BJ (cell line): ENCODE measurements at regions not wholly inside any gene's neighbourhood (a gene's known extent, or its start where the extent isn't known, plus 50 kb on each side); places are given as distances from the start of the nearest gene placed in this dataset.

ENCODE experiments used
- CTCF ChIA-PET: fragments of 350-600 bp; formaldehyde crosslinking; extraction: SDS; loops from one replicate; lab custom pipeline; 2021; ENCODE audit warnings: antibody characterized with exemption, inconsistent platforms; lab: Yijun Ruan, JAX
- POLR2A ChIA-PET: fragments of 300-600 bp; sonication (Branson Sonifier 250); formaldehyde crosslinking; extraction: SDS; loops from one replicate; lab custom pipeline; 2021; ENCODE audit warnings: antibody characterized with exemption; lab: Charles Lee
- DNase-seq: peaks from one replicate; pipeline ENCODE4 v3.0.0-alpha.2; 2011; ENCODE audit warnings: low read depth
- H3K27me3 ChIP-seq: 2 replicates; pipeline ENCODE4 v1.6.0; 2011; ENCODE audit warnings: low read length; ENCODE audit not compliant: control insufficient read depth, insufficient read depth
- H3K36me3 ChIP-seq: 2 replicates; pipeline ENCODE4 v1.5.1; 2011; ENCODE audit warnings: low read length; ENCODE audit not compliant: control insufficient read depth, insufficient read depth
- H3K4me3 ChIP-seq: 2 replicates; pipeline ENCODE4 v1.5.1; 2011; ENCODE audit warnings: low read depth, mild to moderate bottlenecking, control low read depth, low read length
- TF ChIP-seq, protein P1 (sequence below): IDR thresholded peaks from 2 replicates; pipeline ENCODE4 v1.5.1; 2011; ENCODE audit warnings: low read depth, mild to moderate bottlenecking, control low read depth, inconsistent platforms, low read length, moderate library complexity; ENCODE audit not compliant: insufficient read depth

DNA sequence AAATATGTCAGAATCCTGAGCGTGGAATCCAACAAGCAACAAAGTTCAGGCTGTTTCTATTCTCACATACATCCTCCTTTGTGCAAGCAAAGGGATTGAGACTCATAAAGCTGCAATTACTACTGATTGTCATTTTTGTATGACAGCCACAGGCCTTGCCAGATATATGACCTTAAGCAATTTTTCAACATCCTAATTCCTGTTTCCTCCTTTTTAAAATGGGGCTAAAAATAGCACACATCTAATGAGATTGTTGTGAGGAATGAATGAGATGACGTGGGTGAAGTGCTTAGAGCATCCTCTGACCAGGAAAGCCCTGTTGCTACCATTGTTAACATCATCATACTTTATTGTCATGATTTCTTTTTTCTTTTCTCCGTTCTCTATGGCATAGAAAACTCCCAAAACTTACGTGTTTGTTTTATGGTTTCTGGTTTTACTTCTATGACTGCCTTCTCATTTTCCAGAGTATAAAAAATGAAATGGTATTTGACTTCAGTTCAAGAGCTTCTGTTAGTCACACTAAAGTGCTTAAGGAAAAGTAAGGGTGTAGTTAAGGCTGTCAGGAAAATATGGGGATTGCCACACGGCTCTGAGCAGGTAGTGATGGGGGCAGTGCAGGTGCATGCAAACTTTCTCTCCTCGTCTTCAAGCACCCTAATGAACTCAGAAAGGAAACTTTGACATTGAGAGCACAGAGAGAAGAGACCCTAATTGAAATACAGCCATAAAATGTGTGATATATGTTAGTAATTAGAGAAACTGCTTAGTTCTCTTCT is 590.6 kb upstream of the NETO1 start:
- H3K27me3 ChIP-seq = no peaks in the 10 kb centered on the region
- no peak overlapping the region for H3K4me3 ChIP-seq
- ChIA-PET POLR2A (interaction anchor here (0.6 kb wide), 1 partner anchor 1339 kb away, joined by 3 read pairs; no protein-coding TSS in a partner anchor), CTCF (no interaction called here)
- TF ChIP-seq, protein P1, sequence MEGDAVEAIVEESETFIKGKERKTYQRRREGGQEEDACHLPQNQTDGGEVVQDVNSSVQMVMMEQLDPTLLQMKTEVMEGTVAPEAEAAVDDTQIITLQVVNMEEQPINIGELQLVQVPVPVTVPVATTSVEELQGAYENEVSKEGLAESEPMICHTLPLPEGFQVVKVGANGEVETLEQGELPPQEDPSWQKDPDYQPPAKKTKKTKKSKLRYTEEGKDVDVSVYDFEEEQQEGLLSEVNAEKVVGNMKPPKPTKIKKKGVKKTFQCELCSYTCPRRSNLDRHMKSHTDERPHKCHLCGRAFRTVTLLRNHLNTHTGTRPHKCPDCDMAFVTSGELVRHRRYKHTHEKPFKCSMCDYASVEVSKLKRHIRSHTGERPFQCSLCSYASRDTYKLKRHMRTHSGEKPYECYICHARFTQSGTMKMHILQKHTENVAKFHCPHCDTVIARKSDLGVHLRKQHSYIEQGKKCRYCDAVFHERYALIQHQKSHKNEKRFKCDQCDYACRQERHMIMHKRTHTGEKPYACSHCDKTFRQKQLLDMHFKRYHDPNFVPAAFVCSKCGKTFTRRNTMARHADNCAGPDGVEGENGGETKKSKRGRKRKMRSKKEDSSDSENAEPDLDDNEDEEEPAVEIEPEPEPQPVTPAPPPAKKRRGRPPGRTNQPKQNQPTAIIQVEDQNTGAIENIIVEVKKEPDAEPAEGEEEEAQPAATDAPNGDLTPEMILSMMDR = no peak
- H3K36me3 ChIP-seq = no peaks in the 10 kb centered on the region
- DNase-seq = no peak

DNA sequence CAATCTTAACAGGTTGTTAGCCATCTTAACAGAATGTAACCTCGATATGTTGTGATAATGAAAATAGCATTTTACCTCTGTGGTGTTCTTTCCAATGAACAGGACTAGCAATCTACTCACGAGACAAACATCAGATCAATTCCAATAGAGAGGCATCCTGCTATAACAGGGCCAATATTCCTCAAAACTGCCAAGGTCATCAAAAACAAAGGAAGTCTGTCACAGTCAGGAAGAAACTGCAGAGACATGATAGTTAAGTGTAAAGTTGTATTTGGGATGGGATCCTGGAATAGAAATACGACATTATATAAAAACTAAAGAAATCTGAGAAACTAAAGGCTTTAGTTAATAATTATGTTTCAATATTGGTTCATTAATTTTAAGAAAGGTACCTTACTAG is 588.9 kb upstream of the NETO1 start:
- no peak for DNase-seq
- Histone ChIP-seq H3K27me3 (no peaks in the 10 kb centered on the region), H3K36me3 (no peaks in the 10 kb centered on the region), H3K4me3 (no peak overlapping the region)
- TF ChIP-seq, protein P1 = no peak
- ChIA-PET POLR2A (no interaction called here), CTCF (no interaction called here)

DNA sequence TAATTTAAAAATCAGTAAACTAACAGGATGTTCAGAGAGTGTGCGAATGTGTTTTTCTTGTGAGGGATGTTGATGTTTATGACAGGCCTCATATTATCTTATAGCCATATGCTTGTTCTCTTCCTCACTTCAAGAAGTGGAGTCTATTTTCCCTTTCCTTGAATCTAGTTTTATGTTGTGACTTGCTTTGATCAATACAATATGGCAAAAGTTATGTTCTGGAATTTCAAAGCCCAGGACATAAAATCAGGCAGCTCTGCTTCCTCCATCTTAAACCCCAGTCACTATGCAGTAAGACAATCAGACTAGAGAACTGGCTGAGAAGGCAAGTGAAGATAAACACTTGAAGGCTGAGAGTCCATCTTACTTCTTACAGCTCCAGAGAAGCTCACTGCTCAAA is 585.1 kb upstream of the NETO1 start:
- no peaks in the 10 kb centered on the region for H3K36me3 ChIP-seq
- no peak for DNase-seq
- CTCF ChIA-PET = interaction anchor here (1.2 kb wide), 1 partner anchor 9 kb away, joined by 4 read pairs; no protein-coding TSS in a partner anchor
- TF ChIP-seq, protein P1 = no peak
- no peak overlapping the region for H3K4me3 ChIP-seq
- POLR2A ChIA-PET = no interaction called here
- no peaks in the 10 kb centered on the region for H3K27me3 ChIP-seq

DNA sequence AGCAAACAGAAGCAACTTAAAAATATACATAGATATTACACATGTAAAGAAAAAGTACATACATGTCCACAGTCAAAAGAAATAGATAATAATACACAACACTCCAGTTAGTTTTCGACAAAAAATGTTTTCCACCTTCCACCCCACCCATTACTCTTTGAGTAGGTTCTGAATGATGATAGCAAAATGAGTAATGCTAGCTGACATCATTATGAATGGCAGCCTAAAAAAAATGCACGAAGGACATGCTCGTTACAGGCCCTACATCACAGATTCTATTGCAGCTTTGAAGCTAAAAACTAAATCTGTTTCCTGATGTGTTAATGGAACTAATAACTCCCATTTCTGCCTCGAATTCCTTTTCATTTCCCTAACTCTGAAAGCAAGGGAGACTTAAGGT is 578.7 kb upstream of the NETO1 start:
- ChIA-PET POLR2A (no interaction called here), CTCF (no interaction called here)
- no peaks in the 10 kb centered on the region for H3K27me3 ChIP-seq
- no peaks in the 10 kb centered on the region for H3K36me3 ChIP-seq
- DNase-seq = no peak
- no peak overlapping the region for H3K4me3 ChIP-seq
- TF ChIP-seq, protein P1 = no peak

DNA sequence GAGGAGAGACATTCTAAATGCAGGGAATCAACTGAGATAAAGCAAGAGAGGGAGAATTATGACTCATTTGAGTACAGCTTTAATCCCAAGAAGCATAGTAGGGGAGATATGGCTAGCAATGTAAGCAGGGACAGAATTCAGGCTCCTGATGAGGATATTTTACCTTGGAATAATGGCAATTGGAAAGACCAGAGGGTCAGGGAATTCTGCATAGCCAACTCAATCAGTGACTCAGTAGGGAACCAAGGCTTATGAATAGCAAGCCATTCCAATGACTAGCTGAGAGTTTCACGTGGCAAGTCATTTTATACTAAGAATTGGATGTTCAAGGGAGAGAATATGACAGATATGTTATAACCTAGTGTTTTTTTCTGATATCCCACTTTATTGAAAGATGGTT is 563.8 kb upstream of the NETO1 start:
- CTCF ChIA-PET = no interaction called here

More for the DNA sequence above, 563.8 kb upstream of the NETO1 start:
- no peaks in the 10 kb centered on the region for H3K27me3 ChIP-seq
- no peaks in the 10 kb centered on the region for H3K36me3 ChIP-seq
- DNase-seq = no peak
- POLR2A ChIA-PET = no interaction called here
- TF ChIP-seq, protein P1 = no peak
- H3K4me3 ChIP-seq = no peak overlapping the region
